Uterus (tissue), 2 donors: ENCODE measurements at regions not wholly inside any gene's neighbourhood (a gene's known extent, or its start where the extent isn't known, plus 50 kb on each side); places are given as distances from the start of the nearest gene placed in this dataset.

Experiments used
- CTCF ChIP-seq, 4 experiments: fragments of 200-600 bp in 2 of 4; fragments of 450-650 bp in 2 of 4; sonication (generic) in 2 of 4; IDR thresholded peaks; one replicate each; pipeline ENCODE4 v1.5.1; 2016 to 2019; ENCODE audit warnings: antibody characterized with exemption in 4 of 4, mild to moderate bottlenecking in 2 of 4, moderate library complexity in 1 of 4
- POLR2A ChIP-seq, 2 donors: fragments of 450-650 bp; IDR thresholded peaks; one replicate each; pipeline ENCODE4 v1.6.1; 2016; ENCODE audit warnings: antibody characterized with exemption in 2 of 2, mild to moderate bottlenecking in 1 of 2, moderate library complexity in 1 of 2

DNA sequence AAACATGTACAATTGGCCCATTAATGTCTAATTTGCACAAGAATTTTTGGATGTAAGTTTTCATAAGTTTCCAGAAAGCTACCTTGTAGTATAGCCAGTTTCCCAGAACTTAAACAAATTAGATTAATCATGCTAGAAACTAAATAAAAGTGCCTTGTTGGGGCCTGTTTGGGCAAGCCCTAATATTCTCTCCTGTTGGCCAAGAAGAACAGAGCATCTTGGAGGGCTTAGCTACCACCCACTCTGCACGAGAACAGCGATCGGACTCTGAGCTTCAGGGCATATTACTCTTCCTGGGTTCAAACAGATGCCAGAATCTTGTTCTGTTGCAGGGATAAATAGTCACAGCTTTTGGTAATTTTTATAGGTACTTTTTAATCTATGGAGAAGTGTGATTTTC lies 88.2 kb downstream of the GAS1 start:
- no peak for TF ChIP-seq POLR2A (IDR thresholded peaks at IDR 0.05)
- TF ChIP-seq CTCF (IDR thresholded peaks at IDR 0.05): no peak
